ENCODE measurements at regions not wholly inside any gene's neighbourhood (a gene's known extent, or its start where the extent isn't known, plus 50 kb on each side); places are given as distances from the start of the nearest gene placed in this dataset.

GRCh38 chr3:13716540-13717221, 163.2 kb downstream of the WNT7A start:
- H3K4me2 ChIP-seq, result no peak overlapping the region
- H3K4me1 ChIP-seq, result no peaks in the 10 kb centered on the region
- no peak overlapping the region for H3K4me3 ChIP-seq
- H3K27ac ChIP-seq, result no peak overlapping the region
- H3K36me3 ChIP-seq, result no peaks in the 10 kb centered on the region
- no peak for TF ChIP-seq Cebpa-rat (IDR thresholded peaks at IDR 0.05)
- H4K20me1 ChIP-seq, result no peaks in the 10 kb centered on the region
- H3K9ac ChIP-seq, result no peak overlapping the region
- peaks cover 21 to 36% (median 28%) of the 10 kb centered on the region in 11 experiments for H3K9me3 ChIP-seq (replicated peaks in 1 of 11)
- no peaks in the 10 kb centered on the region for H3K27me3 ChIP-seq

GRCh38 chr3:13715961-13716360, 163.9 kb downstream of the WNT7A start:
- Histone ChIP-seq H4K20me1 (no peaks in the 10 kb centered on the region), H3K9ac (no peak overlapping the region)

DNA sequence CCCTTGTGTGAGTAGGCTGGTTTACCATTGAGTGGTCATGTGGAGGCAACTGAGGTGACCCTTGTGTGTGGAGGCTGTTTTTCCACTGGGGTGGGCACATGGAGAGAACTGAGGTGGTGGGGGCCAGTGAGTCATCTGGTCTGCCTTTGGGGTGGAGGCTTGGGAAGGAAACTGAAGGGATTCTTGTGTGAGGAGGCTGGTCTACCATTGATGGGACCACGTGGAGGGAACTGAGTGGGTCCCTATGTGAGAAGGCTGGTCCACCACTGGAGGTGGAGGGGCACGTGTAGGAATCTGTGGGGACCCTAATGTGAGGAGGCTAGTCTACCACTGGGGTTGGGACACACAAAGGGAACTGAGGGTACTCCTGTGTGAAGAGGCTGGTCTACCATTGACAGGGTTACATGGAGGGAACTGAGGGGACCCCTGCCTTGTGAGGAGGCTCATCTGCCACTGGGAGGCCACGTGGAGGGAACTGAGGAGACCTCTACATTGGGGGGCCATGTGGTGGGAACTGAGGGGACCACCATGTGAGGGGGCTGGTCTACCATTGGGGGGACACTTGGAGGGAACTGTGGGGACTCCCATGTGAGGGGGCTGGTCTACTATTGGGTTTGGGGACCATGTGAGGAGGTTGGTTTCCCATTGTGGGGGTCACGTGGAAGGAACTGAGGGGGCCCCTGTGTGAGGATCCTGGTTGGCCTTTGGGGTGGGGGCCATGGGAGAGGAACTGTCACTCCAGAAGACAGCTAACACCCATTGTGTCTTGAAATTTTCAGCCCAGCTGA, 164.5 kb downstream of the WNT7A start:
- peaks cover 30 to 50% (median 41%) of the 10 kb centered on the region in 11 experiments for H3K9me3 ChIP-seq (replicated peaks in 1 of 11)
- H3K27me3 ChIP-seq, result no peaks in the 10 kb centered on the region
- no peak overlapping the region for H3K27ac ChIP-seq
- no peak overlapping the region for H3K9ac ChIP-seq
- H3K4me1 ChIP-seq, result no peaks in the 10 kb centered on the region
- no peaks in the 10 kb centered on the region for H3K36me3 ChIP-seq
- TF ChIP-seq Cebpa-rat (IDR thresholded peaks at IDR 0.05), result no peak
- no peak overlapping the region for H3K4me2 ChIP-seq
- H4K20me1 ChIP-seq, result no peaks in the 10 kb centered on the region
- H3K4me3 ChIP-seq, result no peak overlapping the region

More at GRCh38 chr3:13715961-13716360, 163.9 kb downstream of the WNT7A start:
- no peak overlapping the region for H3K4me2 ChIP-seq
- no peaks in the 10 kb centered on the region for H3K36me3 ChIP-seq
- H3K4me3 ChIP-seq, result no peak overlapping the region
- no peak for TF ChIP-seq Cebpa-rat (IDR thresholded peaks at IDR 0.05)
- no peaks in the 10 kb centered on the region for H3K4me1 ChIP-seq
- H3K27ac ChIP-seq, result no peak overlapping the region
- H3K9me3 ChIP-seq (replicated peaks in 1 of 11), result peaks cover 24 to 44% (median 35%) of the 10 kb centered on the region in 11 experiments
- H3K27me3 ChIP-seq, result no peaks in the 10 kb centered on the region

DNA sequence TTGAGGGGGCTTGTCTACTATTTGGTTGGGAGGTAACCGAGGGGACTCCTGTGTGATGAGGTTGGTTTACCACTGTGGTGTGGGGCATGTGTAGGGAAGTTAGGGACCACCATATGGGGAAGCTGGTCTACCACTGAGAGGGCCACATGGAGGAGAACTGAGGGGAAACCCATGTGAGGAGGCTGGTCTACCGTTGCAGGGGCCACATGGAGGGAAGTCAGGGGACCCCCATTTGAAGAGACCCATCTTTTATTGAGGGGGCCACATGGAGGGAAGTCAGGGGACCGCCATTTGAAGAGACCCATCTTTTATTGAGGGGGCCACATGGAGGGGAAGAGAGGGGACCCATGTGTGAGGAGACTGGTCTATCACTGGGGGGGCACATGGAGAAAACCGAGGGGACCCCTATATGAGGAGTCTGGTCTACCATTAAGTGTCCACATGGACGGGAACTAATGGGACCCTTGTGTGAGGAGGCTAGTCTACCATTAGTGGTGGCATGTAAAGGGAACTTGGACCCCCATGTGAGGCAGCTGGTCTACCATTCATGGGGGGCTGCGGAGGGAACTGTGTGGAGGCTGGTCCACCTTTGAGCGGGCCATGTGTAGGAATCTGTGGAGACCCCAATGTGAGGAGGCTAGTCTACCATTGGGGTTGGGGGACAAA, 165.5 kb downstream of the FBLN2 start:
- no peak overlapping the region for H3K4me2 ChIP-seq
- no peak overlapping the region for H3K4me3 ChIP-seq
- no peak overlapping the region for H3K9ac ChIP-seq
- no peak overlapping the region for H3K27ac ChIP-seq
- no peak for TF ChIP-seq Cebpa-rat (IDR thresholded peaks at IDR 0.05)
- no peaks in the 10 kb centered on the region for H3K4me1 ChIP-seq
- no peaks in the 10 kb centered on the region for H3K27me3 ChIP-seq
- peaks cover 30 to 59% (median 51%) of the 10 kb centered on the region in 11 experiments for H3K9me3 ChIP-seq (replicated peaks in 1 of 11)
- H4K20me1 ChIP-seq, result no peaks in the 10 kb centered on the region
- H3K36me3 ChIP-seq, result no peaks in the 10 kb centered on the region

DNA sequence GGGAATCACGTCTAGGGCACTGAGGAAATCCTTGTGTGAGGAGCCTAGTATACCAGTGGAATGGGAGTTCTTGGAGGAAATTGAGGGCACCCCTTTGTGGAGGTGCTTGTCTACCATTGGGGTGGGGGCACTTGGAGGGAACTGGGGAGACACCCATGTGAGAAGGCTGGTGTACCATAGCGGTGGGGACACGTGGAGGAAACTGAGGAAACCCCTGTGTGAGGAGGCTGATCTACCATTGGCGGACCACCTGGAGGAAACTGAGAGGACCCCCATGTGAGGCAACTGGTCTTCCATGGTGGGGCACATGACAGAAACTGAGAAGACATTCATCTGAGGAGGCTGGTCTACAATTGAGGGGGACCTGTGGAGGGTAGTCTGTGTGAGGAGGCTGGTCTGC, 164.5 kb downstream of the FBLN2 start:
- H3K27ac ChIP-seq, result no peak overlapping the region
- no peak overlapping the region for H3K4me2 ChIP-seq
- H3K4me3 ChIP-seq, result no peak overlapping the region
- no peak for TF ChIP-seq Cebpa-rat (IDR thresholded peaks at IDR 0.05)
- no peaks in the 10 kb centered on the region for H3K27me3 ChIP-seq
- H3K36me3 ChIP-seq, result no peaks in the 10 kb centered on the region
- H4K20me1 ChIP-seq, result no peaks in the 10 kb centered on the region
- no peaks in the 10 kb centered on the region for H3K4me1 ChIP-seq
- H3K9me3 ChIP-seq (replicated peaks in 1 of 11), result peaks cover 33 to 69% (median 59%) of the 10 kb centered on the region in 11 experiments
- H3K9ac ChIP-seq, result no peak overlapping the region

- H3K9me3 ChIP-seq (replicated peaks in 1 of 11), result peaks cover 39 to 76% (median 66%) of the 10 kb centered on the region in 11 experiments
- H3K36me3 ChIP-seq, result no peaks in the 10 kb centered on the region
- no peak overlapping the region for H3K4me3 ChIP-seq
- TF ChIP-seq Cebpa-rat (IDR thresholded peaks at IDR 0.05), result no peak
- no peak overlapping the region for H3K27ac ChIP-seq
- no peaks in the 10 kb centered on the region for H4K20me1 ChIP-seq
- H3K27me3 ChIP-seq, result no peaks in the 10 kb centered on the region
- no peak overlapping the region for H3K9ac ChIP-seq
- no peaks in the 10 kb centered on the region for H3K4me1 ChIP-seq
- H3K4me2 ChIP-seq, result no peak overlapping the region
Observed at GRCh38 chr3:13712682-13713180, 163.8 kb downstream of the FBLN2 start.

DNA sequence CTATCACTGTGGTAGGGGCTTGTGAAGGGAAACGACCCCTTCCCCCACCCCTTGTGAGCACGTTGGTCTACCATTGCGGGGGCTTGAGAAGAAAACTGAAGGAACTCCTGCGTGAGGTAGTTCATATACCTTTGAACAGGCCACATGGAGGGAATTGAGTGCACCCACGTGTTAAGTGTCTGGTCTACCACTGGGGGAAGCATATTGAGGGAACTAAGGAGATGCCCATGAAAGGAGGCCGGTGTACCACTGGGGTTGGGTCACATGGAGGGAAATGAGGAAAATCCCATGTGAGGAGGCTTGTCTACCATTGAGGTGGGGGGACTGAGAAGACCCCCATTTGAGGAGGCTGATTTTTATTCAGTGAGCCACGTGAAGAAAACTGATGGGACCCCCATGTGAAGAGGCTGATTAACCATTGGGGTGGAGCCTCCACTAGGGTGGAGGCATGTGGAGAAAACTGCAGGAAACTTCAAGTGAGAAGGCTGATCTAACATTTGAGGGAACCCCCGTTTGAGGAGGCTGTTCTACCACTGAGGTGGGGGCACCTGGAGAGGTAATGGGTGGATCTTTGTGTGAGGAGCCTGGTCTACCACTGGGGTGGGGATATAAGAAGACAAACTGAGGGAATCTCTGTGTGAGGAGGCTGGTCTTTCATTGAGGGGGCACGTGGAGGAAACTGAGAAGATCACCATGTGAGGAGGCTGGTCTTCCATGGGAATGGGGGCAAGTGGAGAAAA, 163.2 kb downstream of the FBLN2 start:
- Histone ChIP-seq H3K27me3 (no peaks in the 10 kb centered on the region), H3K4me2 (no peak overlapping the region), H3K9me3 (replicated peaks in 1 of 11) (peaks cover 46 to 82% (median 72%) of the 10 kb centered on the region in 11 experiments), H3K4me1 (no peaks in the 10 kb centered on the region), H4K20me1 (no peaks in the 10 kb centered on the region), H3K36me3 (no peaks in the 10 kb centered on the region), H3K9ac (no peak overlapping the region), H3K27ac (no peak overlapping the region), H3K4me3 (no peak overlapping the region)
- no peak for TF ChIP-seq Cebpa-rat (IDR thresholded peaks at IDR 0.05)

DNA sequence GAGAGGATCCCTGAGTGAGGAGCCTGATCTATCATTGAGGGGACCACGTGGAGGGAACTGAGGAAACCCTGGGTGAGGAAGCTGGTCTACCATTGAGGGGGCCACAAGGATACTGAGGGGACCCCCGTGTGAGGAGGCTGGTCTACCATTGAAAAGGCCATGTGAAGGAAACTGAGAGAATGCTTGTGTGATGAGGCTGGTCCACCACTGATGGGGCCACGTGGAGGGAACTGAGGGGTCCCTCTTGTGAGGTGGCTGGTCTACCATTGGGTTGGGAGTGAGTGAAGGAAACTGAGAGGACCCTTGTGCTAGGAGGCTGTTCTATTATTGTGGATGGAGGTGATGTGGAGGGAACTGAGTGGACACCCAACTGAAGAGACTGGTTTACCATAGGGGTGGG, 161.3 kb downstream of the FBLN2 start:
- no peak for TF ChIP-seq Cebpa-rat (IDR thresholded peaks at IDR 0.05)
- Histone ChIP-seq H4K20me1 (no peaks in the 10 kb centered on the region), H3K4me2 (no peak overlapping the region), H3K9ac (no peak overlapping the region), H3K4me1 (no peaks in the 10 kb centered on the region), H3K27ac (no peak overlapping the region), H3K4me3 (no peak overlapping the region), H3K36me3 (no peaks in the 10 kb centered on the region), H3K9me3 (replicated peaks in 1 of 11) (peaks cover 63 to 100% (median 90%) of the 10 kb centered on the region in 11 experiments), H3K27me3 (no peaks in the 10 kb centered on the region)

- no peak overlapping the region for H3K4me3 ChIP-seq
- H3K4me1 ChIP-seq, result no peaks in the 10 kb centered on the region
- H3K36me3 ChIP-seq, result no peaks in the 10 kb centered on the region
- H3K27me3 ChIP-seq, result no peaks in the 10 kb centered on the region
- H3K9ac ChIP-seq, result no peak overlapping the region
- H3K4me2 ChIP-seq, result no peak overlapping the region
- H3K27ac ChIP-seq, result no peak overlapping the region
- no peak for TF ChIP-seq Cebpa-rat (IDR thresholded peaks at IDR 0.05)
- peaks cover 64 to 100% (median 95%) of the 10 kb centered on the region in 11 experiments for H3K9me3 ChIP-seq (replicated peaks in 1 of 11)
- no peaks in the 10 kb centered on the region for H4K20me1 ChIP-seq
Observed at GRCh38 chr3:13709706-13710105, 160.8 kb downstream of the FBLN2 start.
